DND-41 (cell line): ENCODE measurements at regions not wholly inside any gene's neighbourhood (a gene's known extent, or its start where the extent isn't known, plus 50 kb on each side); places are given as distances from the start of the nearest gene placed in this dataset.

Experiments
- ATAC-seq: fragments of 200-7000 bp; cut with Tn5 transposase; 3 replicates; pipeline ENCODE4 v1.9.1; 2021; ENCODE audit warnings: low read depth; ENCODE audit not compliant: insufficient read depth
- DNase-seq: peaks from one replicate; pipeline ENCODE4 v3.0.0-alpha.2; 2020
- H2AFZ ChIP-seq: 2 replicates; pipeline ENCODE4 v1.6.0; 2012; ENCODE audit warnings: low read depth, low read length
- H3K27ac ChIP-seq: 2 replicates; pipeline ENCODE4 v1.5.1; 2012; ENCODE audit warnings: low read length, inconsistent platforms
- H3K27me3 ChIP-seq: fragments of 200-600 bp; sonication (generic); 2 replicates; pipeline ENCODE4 v1.6.0; 2012; ENCODE audit warnings: low read length, mild to moderate bottlenecking, inconsistent platforms; ENCODE audit not compliant: insufficient read depth, poor library complexity
- H3K36me3 ChIP-seq: 2 replicates; pipeline ENCODE4 v1.5.1; 2012; ENCODE audit warnings: low read length, inconsistent platforms; ENCODE audit not compliant: insufficient read depth
- H3K4me1 ChIP-seq: 2 replicates; pipeline ENCODE4 v1.5.1; 2012; ENCODE audit warnings: mild to moderate bottlenecking, low read length; ENCODE audit not compliant: insufficient read depth
- H3K4me2 ChIP-seq: 2 replicates; pipeline ENCODE4 v1.6.0; 2012; ENCODE audit warnings: mild to moderate bottlenecking, moderate library complexity, low read length, inconsistent platforms; ENCODE audit not compliant: insufficient read depth
- H3K4me3 ChIP-seq, 2 experiments: fragments of 200-600 bp in 1 of 2; shearing (Covaris generic) in 1 of 2; 2 replicates each; pipeline ENCODE4 v1.5.1; 2012 to 2016; ENCODE audit warnings: inconsistent platforms in 2 of 2, low read length in 2 of 2, mild to moderate bottlenecking in 2 of 2, low read depth in 1 of 2, moderate library complexity in 1 of 2
- H3K79me2 ChIP-seq: 2 replicates; pipeline ENCODE4 v1.6.0; 2012; ENCODE audit warnings: low read length, inconsistent platforms; ENCODE audit not compliant: insufficient read depth
- H3K9ac ChIP-seq: 2 replicates; pipeline ENCODE4 v1.6.0; 2012; ENCODE audit warnings: low read depth, mild to moderate bottlenecking, inconsistent platforms, low read length, moderate library complexity
- H3K9me3 ChIP-seq: 2 replicates; pipeline ENCODE4 v1.5.1; 2012; ENCODE audit warnings: low read length, moderate library complexity, mild to moderate bottlenecking, inconsistent platforms; ENCODE audit not compliant: insufficient read depth, severe bottlenecking
- H4K20me1 ChIP-seq: 2 replicates; pipeline ENCODE4 v1.6.0; 2012; ENCODE audit warnings: low read length; ENCODE audit not compliant: insufficient read depth
- CTCF ChIP-seq: IDR thresholded peaks from 2 replicates; pipeline ENCODE4 v1.5.1; 2012; ENCODE audit warnings: borderline replicate concordance, low read length, moderate library complexity, mild to moderate bottlenecking; ENCODE audit not compliant: poor library complexity, severe bottlenecking; ENCODE audit errors: extremely low read depth
- EZH2 ChIP-seq: IDR thresholded peaks from 3 replicates; pipeline ENCODE4 v1.6.1; 2012; ENCODE audit warnings: borderline replicate concordance, low read depth, mild to moderate bottlenecking, moderate library complexity, low read length, inconsistent platforms; ENCODE audit not compliant: severe bottlenecking

DNA sequence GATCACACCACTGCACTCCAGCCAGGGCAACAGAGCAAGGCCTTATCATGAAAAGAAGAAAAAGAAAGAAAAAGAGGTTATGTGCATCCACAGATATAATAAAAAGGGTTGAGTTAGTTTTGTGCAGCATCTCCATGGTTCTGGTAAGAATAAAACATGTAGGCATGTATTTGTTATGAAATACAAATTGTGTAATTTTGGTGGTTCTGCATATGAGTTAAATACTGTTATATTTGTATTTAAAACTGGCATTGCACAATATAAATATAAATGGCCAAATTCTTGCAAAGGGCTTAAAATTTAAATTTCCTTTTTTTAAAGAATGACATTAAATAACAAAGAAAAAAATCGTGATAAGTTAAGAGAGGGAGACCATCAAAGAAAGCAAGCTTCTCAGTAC, 159.1 kb upstream of the PREP start:
- H3K36me3 ChIP-seq, result no peaks in the 10 kb centered on the region
- no peak overlapping the region for H3K4me2 ChIP-seq
- peaks cover 3% of the 10 kb centered on the region for H3K9me3 ChIP-seq
- H4K20me1 ChIP-seq, result no peaks in the 10 kb centered on the region
- no peak for DNase-seq
- no peak overlapping the region for H3K9ac ChIP-seq
- H3K27me3 ChIP-seq, result no peaks in the 10 kb centered on the region
- no peak overlapping the region for H2AFZ ChIP-seq
- H3K4me1 ChIP-seq, result no peaks in the 10 kb centered on the region
- no peak for ATAC-seq
- no peak overlapping the region for H3K27ac ChIP-seq
- H3K4me3 ChIP-seq, result no peak overlapping the region
- TF ChIP-seq CTCF, result no peak
- TF ChIP-seq EZH2, result no peak
- H3K79me2 ChIP-seq, result no peaks in the 10 kb centered on the region

- no peak for DNase-seq
- H2AFZ ChIP-seq, result no peak overlapping the region
- no peak overlapping the region for H3K4me3 ChIP-seq
- H3K4me1 ChIP-seq, result no peaks in the 10 kb centered on the region
- H3K27ac ChIP-seq, result no peak overlapping the region
- no peaks in the 10 kb centered on the region for H3K36me3 ChIP-seq
- no peak overlapping the region for H3K4me2 ChIP-seq
- ATAC-seq, result no peak
- H4K20me1 ChIP-seq, result no peaks in the 10 kb centered on the region
- TF ChIP-seq CTCF, result no peak
- TF ChIP-seq EZH2, result no peak
- no peaks in the 10 kb centered on the region for H3K27me3 ChIP-seq
- H3K9ac ChIP-seq, result no peak overlapping the region
- no peaks in the 10 kb centered on the region for H3K79me2 ChIP-seq
- peaks cover 3% of the 10 kb centered on the region for H3K9me3 ChIP-seq
Observed at GRCh38 chr6:105561486-105561885, 158.6 kb upstream of the PREP start.

DNA sequence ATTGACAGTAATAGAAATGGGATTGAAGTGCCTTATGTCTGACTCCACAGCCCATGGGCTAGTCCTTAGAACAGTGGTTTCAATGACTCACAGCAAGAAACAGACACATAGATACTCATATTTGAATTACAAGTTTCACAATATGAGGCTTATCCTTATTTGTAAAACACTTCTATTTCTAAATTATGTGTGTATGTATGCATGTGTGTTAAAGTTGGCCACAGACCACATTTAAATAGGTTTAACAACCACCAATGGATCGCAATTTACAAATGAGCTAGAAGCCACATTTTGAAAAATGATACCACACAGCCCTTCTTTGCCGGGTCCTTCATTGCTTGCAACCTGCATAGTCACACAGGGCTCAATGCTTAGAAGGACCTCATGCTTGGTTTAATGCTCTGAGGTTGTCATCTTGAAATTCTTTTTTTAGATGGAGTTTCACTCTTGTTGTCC, 157.8 kb upstream of the PREP start:
- no peaks in the 10 kb centered on the region for H3K36me3 ChIP-seq
- DNase-seq (no peak), ATAC-seq (no peak)
- H3K27me3 ChIP-seq, result no peaks in the 10 kb centered on the region
- H2AFZ ChIP-seq, result no peak overlapping the region
- TF ChIP-seq CTCF, result no peak
- no peak for TF ChIP-seq EZH2
- H3K9ac ChIP-seq, result no peak overlapping the region
- H3K79me2 ChIP-seq, result no peaks in the 10 kb centered on the region
- H3K9me3 ChIP-seq, result peaks cover 3% of the 10 kb centered on the region
- H3K4me2 ChIP-seq, result no peak overlapping the region
- no peak overlapping the region for H3K4me3 ChIP-seq
- no peak overlapping the region for H3K27ac ChIP-seq
- no peaks in the 10 kb centered on the region for H3K4me1 ChIP-seq
- H4K20me1 ChIP-seq, result no peaks in the 10 kb centered on the region

- Histone ChIP-seq H2AFZ (no peak overlapping the region), H3K27me3 (no peaks in the 10 kb centered on the region), H3K4me2 (no peak overlapping the region), H3K36me3 (no peaks in the 10 kb centered on the region), H3K9ac (no peak overlapping the region), H4K20me1 (no peaks in the 10 kb centered on the region), H3K79me2 (no peaks in the 10 kb centered on the region), H3K4me1 (no peaks in the 10 kb centered on the region), H3K4me3 (no peak overlapping the region), H3K27ac (no peak overlapping the region), H3K9me3 (no peaks in the 10 kb centered on the region)
- DNase-seq (no peak), ATAC-seq (no peak)
- no peak for TF ChIP-seq CTCF
- no peak for TF ChIP-seq EZH2
Observed at GRCh38 chr6:105557291-105557690, 154.4 kb upstream of the PREP start.
